ENCODE measurements at regions not wholly inside any gene's neighbourhood (a gene's known extent, or its start where the extent isn't known, plus 50 kb on each side); places are given as distances from the start of the nearest gene placed in this dataset.
A peak's percentile ranks its signal among the peaks of the same experiment; 100 is the strongest.

- Mint-ChIP-seq H3K4me1 (no peaks in the 10 kb centered on the region), H3K36me3 (no peaks in the 10 kb centered on the region), H3K9me3 (no peaks in the 10 kb centered on the region), H3K27ac (no peak overlapping the region), H3K4me3 (peak overlapping the region in 1 of 4 donors; percentile 24), H3K27me3 (no peaks in the 10 kb centered on the region)
These were observed 66.8 kb upstream of the PLS3 start for GRCh38 chrX:115494161-115494560.

- Mint-ChIP-seq H3K27ac (no peak overlapping the region), H3K36me3 (no peaks in the 10 kb centered on the region), H3K9me3 (no peaks in the 10 kb centered on the region), H3K4me3 (no peak overlapping the region), H3K4me1 (no peaks in the 10 kb centered on the region), H3K27me3 (no peaks in the 10 kb centered on the region)
These were observed 61.7 kb upstream of the PLS3 start for GRCh38 chrX:115499112-115499805.

- Mint-ChIP-seq H3K27me3 (no peaks in the 10 kb centered on the region), H3K4me1 (no peaks in the 10 kb centered on the region), H3K9me3 (no peaks in the 10 kb centered on the region), H3K4me3 (no peak overlapping the region), H3K27ac (no peak overlapping the region), H3K36me3 (peaks cover 1% of the 10 kb centered on the region)
These were observed 57.9 kb upstream of the PLS3 start for GRCh38 chrX:115503099-115503498.

- no peak overlapping the region for H3K27ac Mint-ChIP-seq
- H3K4me3 Mint-ChIP-seq, result no peak overlapping the region
- no peaks in the 10 kb centered on the region for H3K4me1 Mint-ChIP-seq
- peaks cover 1% of the 10 kb centered on the region for H3K36me3 Mint-ChIP-seq
- peaks cover 0 to 2% (median 2%) of the 10 kb centered on the region in 3 donors for H3K9me3 Mint-ChIP-seq
- H3K27me3 Mint-ChIP-seq, result no peaks in the 10 kb centered on the region
These were observed 56.8 kb upstream of the PLS3 start for GRCh38 chrX:115504167-115504566.

Data from IgD-negative memory B cell (primary cell).